Epithelial cell of proximal tubule (primary cell): ENCODE measurements at regions not wholly inside any gene's neighbourhood (a gene's known extent, or its start where the extent isn't known, plus 50 kb on each side); places are given as distances from the start of the nearest gene placed in this dataset.

Source experiments
- DNase-seq: peaks from one replicate; pipeline ENCODE4 v3.0.0-alpha.2; 2011; ENCODE audit warnings: low read depth
- H3K4me3 ChIP-seq: 2 replicates; pipeline ENCODE4 v1.5.1; 2011; ENCODE audit warnings: low read depth, mild to moderate bottlenecking, low read length
- TF ChIP-seq, protein P1 (sequence below): conservative IDR thresholded peaks from 2 replicates; pipeline ENCODE4 v1.5.1; 2012; ENCODE audit warnings: low read depth, mild to moderate bottlenecking, low read length

DNA sequence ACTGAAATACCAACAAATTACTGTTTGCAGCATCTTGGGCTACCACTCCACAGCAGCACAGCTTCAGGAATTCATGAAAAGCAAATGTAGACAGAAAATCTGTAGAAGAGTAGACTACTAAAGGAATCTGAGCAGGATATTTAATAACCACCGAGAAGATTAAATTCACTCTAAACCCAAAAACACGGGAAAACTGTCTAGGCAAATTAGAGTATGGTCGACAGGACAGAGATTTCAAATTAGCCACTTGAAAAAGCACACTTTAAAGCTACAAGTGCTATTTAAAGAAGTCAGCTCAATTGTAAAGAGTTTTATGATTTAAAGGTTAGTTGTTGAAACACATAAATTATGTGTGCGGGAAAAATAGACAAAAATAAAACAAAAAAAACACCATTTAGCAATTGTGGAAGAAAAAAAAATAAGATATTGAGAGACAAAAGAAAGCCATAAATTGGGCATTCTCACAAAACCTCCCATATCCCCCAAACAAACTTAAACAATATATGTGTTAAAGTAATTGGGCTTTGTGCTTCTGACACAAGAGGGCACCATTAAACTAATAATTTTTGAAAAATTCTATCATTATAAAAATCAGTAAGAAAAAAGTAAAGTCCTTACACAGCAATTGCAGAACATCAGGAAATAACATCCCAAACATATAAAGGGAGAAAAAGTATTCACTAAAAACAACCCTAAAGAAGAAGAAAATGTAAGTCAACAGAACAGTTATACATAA lies 880.8 kb downstream of the TECRL start:
- TF ChIP-seq, protein P1, sequence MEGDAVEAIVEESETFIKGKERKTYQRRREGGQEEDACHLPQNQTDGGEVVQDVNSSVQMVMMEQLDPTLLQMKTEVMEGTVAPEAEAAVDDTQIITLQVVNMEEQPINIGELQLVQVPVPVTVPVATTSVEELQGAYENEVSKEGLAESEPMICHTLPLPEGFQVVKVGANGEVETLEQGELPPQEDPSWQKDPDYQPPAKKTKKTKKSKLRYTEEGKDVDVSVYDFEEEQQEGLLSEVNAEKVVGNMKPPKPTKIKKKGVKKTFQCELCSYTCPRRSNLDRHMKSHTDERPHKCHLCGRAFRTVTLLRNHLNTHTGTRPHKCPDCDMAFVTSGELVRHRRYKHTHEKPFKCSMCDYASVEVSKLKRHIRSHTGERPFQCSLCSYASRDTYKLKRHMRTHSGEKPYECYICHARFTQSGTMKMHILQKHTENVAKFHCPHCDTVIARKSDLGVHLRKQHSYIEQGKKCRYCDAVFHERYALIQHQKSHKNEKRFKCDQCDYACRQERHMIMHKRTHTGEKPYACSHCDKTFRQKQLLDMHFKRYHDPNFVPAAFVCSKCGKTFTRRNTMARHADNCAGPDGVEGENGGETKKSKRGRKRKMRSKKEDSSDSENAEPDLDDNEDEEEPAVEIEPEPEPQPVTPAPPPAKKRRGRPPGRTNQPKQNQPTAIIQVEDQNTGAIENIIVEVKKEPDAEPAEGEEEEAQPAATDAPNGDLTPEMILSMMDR, result peak; percentile 33
- DNase-seq, result no peak

DNA sequence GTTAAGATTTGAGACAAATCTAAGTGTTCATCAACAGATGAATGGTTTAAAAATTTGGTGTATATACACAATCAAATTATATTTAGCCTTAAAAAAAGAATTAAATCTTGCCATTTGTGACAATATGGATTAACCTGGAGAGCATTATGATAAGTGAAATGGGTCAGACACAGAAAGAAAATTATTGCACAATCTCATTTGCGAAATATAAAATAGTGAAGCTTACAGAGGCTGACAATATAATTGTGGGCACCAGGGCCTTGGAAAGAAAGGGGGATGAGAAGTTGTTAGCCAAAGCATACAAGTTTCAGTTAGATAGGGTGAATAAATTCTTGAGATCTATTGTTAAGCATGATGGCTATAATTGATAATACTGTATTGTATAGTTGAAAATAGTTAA lies 883.0 kb downstream of the TECRL start:
- no peak overlapping the region for H3K4me3 ChIP-seq
- TF ChIP-seq, protein P1, result no peak
- DNase-seq, result no peak

More for the DNA sequence above, 880.8 kb downstream of the TECRL start:
- no peak overlapping the region for H3K4me3 ChIP-seq

DNA sequence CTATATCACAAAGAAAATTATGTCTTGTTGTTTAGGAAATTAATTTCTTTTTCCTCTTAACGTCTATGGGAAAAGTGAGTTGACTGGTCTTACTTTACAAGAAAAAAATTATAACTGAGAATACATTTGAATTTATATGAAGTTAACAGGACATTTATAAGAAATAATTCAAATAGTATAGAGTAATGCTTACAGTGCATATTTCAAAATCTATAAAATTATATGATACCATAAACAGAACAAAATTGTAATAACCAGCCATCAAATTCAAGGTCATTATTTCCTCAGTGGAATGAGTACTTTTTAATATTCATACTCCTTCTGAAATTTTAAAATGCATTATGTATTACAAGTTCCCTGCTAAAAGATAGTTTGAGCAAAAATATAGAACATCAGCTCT lies 884.5 kb downstream of the TECRL start:
- H3K4me3 ChIP-seq, result no peak overlapping the region
- no peak for DNase-seq
- TF ChIP-seq, protein P1, result no peak

DNA sequence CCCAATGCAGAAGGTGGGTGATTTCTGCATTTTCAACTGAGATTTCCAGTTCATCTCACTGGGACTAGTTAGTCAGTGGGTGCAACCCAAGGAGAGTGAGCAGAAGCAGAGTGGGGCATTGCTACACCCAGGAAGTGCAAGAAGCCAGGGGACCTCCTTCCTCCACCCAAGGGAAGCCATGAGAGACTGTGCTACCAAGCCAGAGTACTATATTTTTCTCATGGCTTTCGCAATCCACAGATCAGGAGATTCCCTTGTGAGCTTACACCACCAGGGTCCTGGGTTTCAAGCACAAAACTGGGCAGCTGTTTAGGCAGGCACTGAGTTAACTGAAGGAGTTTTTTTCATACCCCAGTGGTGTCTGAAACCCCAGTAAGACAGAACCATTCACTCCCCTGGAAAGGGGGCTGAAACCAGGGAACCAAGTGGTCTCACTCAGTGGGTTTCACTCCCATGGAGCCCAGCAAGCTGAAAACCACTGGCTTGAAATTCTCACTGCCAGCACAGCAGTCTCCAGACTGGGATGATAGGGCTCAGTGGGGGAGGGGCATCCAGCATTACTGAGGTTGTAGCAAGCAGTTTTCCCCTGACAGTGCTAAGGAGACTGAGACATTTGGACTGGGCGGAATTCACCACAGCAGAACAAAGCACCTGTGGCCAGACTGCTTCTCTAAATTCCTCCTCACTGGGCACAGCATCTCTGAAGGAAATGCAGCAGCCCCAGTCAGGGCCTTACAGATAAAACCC lies 903.4 kb downstream of the TECRL start:
- H3K4me3 ChIP-seq, result no peak overlapping the region
- no peak for DNase-seq
- TF ChIP-seq, protein P1, result no peak

DNA sequence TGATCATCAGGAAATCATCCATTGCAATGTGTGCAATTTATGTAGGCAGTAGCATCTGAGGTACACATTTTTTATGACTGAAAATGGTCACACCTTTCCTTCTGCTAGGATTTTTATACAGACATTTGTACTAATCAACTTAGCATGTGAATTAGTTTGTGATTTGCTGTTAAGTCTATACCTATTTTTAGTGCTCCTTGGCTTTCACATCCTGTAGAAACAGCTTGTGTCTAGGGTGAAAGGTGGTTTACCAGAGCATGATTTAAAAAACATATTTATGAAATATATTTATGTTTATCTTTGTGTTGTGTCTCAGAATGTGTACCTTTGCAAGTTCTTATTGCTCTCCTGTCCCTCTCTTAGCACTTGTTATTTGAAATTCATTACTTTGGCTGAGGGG lies 916.0 kb downstream of the TECRL start:
- TF ChIP-seq, protein P1, result no peak
- DNase-seq, result no peak
- no peak overlapping the region for H3K4me3 ChIP-seq

DNA sequence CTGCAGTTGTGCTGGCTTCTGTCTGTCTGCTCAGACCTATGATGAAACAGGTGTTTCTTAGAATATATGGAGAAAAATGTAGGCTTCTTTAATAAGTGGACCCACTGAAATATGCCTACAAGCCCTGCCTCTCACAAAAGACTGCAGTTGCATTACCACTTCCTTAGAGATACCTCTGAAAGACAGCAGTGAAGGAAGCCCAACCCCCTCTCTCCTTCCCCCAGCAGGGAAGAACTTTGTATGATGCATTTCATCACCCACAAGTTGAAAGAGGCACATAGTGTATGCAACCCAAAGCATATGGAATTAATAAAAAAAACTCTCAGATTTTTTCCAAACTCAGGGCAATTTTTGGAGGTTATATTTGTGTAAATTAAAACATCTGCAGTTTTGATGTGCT lies 916.7 kb downstream of the TECRL start:
- no peak for DNase-seq
- H3K4me3 ChIP-seq, result no peak overlapping the region
- TF ChIP-seq, protein P1, result no peak

DNA sequence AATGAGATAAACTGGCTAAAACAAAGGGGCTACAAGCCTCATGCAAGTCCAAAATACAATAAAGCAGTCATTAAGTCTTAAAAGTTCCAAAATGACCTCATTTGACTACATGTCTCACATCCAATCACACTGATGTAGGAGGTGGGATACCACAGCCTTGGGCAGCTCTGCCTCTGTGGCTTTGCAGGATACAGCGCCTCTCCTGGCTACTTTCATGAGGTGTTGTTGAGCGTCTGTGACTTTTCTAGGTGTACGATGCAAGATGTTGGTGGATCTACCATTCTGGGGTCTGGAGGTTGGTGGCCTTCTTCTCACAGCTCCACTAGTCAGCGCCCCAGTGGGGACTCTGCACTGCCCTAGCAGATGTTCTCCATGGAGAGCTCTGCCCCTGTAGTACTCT lies 944.9 kb downstream of the TECRL start:
- H3K4me3 ChIP-seq, result no peak overlapping the region
- TF ChIP-seq, protein P1, result no peak
- DNase-seq, result no peak
